ENCODE measurements at regions not wholly inside any gene's neighbourhood (a gene's known extent, or its start where the extent isn't known, plus 50 kb on each side); places are given as distances from the start of the nearest gene placed in this dataset.

- DNase-seq (ENCODE audit: low spot score), result no peak
Measured at GRCh38 chr10:101299211-101299610, 54.8 kb upstream of the BTRC start.

- peak; percentile 64 for DNase-seq (ENCODE audit: low spot score)
Measured at GRCh38 chr10:101301111-101301731, 52.7 kb upstream of the BTRC start.

GRCh38 chr10:101303087-101303703 lies 50.8 kb upstream of the BTRC start:
- DNase-seq (ENCODE audit: low spot score), result no peak

All from HuH-7.5 (cell line).